Testis (tissue), 2 donors: ENCODE measurements at regions not wholly inside any gene's neighbourhood (a gene's known extent, or its start where the extent isn't known, plus 50 kb on each side); places are given as distances from the start of the nearest gene placed in this dataset.

Experiments
- CTCF ChIP-seq, 3 experiments: fragments of 450-650 bp in 2 of 3; fragments of 200-600 bp in 1 of 3; sonication (generic) in 1 of 3; IDR thresholded peaks; one replicate each; pipeline ENCODE4 v1.5.1; 2016 to 2019; ENCODE audit warnings: antibody characterized with exemption in 3 of 3, mild to moderate bottlenecking in 2 of 3, moderate library complexity in 1 of 3
- POLR2A ChIP-seq: fragments of 450-650 bp; IDR thresholded peaks from one replicate; pipeline ENCODE4 v1.6.1; 2017; ENCODE audit warnings: antibody characterized with exemption, mild to moderate bottlenecking, moderate library complexity

- TF ChIP-seq CTCF (IDR thresholded peaks at IDR 0.05) (no peak), POLR2A (no peak)
These were observed 146.9 kb downstream of the PHETA1 start for GRCh38 chr12:111222027-111222414.
